Upper lobe of left lung (tissue), 6 donors: ENCODE measurements at regions not wholly inside any gene's neighbourhood (a gene's known extent, or its start where the extent isn't known, plus 50 kb on each side); places are given as distances from the start of the nearest gene placed in this dataset.

Experiments
- ATAC-seq, 2 donors: fragments of 200-7000 bp; cut with Tn5 transposase; one replicate each; pipeline ENCODE4 v1.9.1; 2022; ENCODE audit warnings: mild to moderate bottlenecking in 2 of 2, moderate library complexity in 2 of 2; ENCODE audit not compliant: low FRiP score in 2 of 2
- DNase-seq, 2 donors: peaks; one replicate each; pipeline ENCODE4 v3.0.0-alpha.2; 2019 to 2020
- H3K27ac ChIP-seq, 4 donors: fragments of 200-600 bp; sonication (generic); one replicate each; pipeline ENCODE4 v1.5.1; 2016 to 2019
- H3K27me3 ChIP-seq, 4 donors: fragments of 200-600 bp; sonication (generic); one replicate each; pipeline ENCODE4 v1.5.1; 2017 to 2019
- H3K36me3 ChIP-seq, 4 donors: fragments of 200-600 bp; sonication (generic); one replicate each; pipeline ENCODE4 v1.5.1; 2016 to 2019
- H3K4me1 ChIP-seq, 4 donors: fragments of 200-600 bp; sonication (generic); one replicate each; pipeline ENCODE4 v1.5.1; 2018 to 2019
- H3K4me3 ChIP-seq, 4 donors: fragments of 200-600 bp; sonication (generic); one replicate each; pipeline ENCODE4 v1.5.1; 2017 to 2019; ENCODE audit warnings: mild to moderate bottlenecking in 2 of 4, moderate library complexity in 1 of 4
- H3K9me3 ChIP-seq, 4 donors: fragments of 200-600 bp; sonication (generic); one replicate each; pipeline ENCODE4 v1.5.1; 2018 to 2019
- CTCF ChIP-seq, 6 experiments: fragments of 450-650 bp in 4 of 6; fragments of 200-600 bp in 2 of 6; sonication (generic) in 2 of 6; IDR thresholded peaks; one replicate each; pipeline ENCODE4 v1.5.1; 2016 to 2019; ENCODE audit warnings: antibody characterized with exemption in 6 of 6
- EP300 ChIP-seq, 4 donors: sonication (generic); formaldehyde crosslinking; IDR thresholded peaks; one replicate each; pipeline ENCODE4 v1.5.1; 2017; ENCODE audit warnings: antibody characterized with exemption in 4 of 4, control low read depth in 2 of 4
- POLR2A ChIP-seq, 4 donors: fragments of 450-650 bp; IDR thresholded peaks; one replicate each; pipeline ENCODE4 v1.5.1; 2016 to 2017; ENCODE audit warnings: antibody characterized with exemption in 4 of 4, mild to moderate bottlenecking in 2 of 4
- POLR2AphosphoS5 ChIP-seq, 2 donors: sonication (generic); formaldehyde crosslinking; IDR thresholded peaks; one replicate each; pipeline ENCODE4 v1.5.1; 2017; ENCODE audit warnings: antibody characterized with exemption in 2 of 2
- WGBS, 2 donors: methylation state at CpG; one replicate each; pipeline ENCODE4 v1.1.5; 2017 to 2018; 5-methylcytosine and 5-hydroxymethylcytosine counted together
- donor health status: DM: no; HTN: no; CAD: no; lungs with moderate emphysema.
- donor health status: DM: no; HTN: yes; CAD: no; lungs with severe emphysema.

- DNase-seq, result no peak
- no peaks in the 10 kb centered on the region for H3K4me1 ChIP-seq
- no peaks in the 10 kb centered on the region for H3K36me3 ChIP-seq
- no peaks in the 10 kb centered on the region for H3K9me3 ChIP-seq
- H3K4me3 ChIP-seq, result no peak overlapping the region
- WGBS, 2 donors, result 89 to 94% methylated on average over 10 to 13 of the region's 13 CpGs
- ATAC-seq, result no peak
- H3K27me3 ChIP-seq, result no peaks in the 10 kb centered on the region
- TF ChIP-seq EP300 (IDR thresholded peaks at IDR 0.05) (no peak), CTCF (IDR thresholded peaks at IDR 0.05) (no peak), POLR2AphosphoS5 (IDR thresholded peaks at IDR 0.05) (no peak), POLR2A (IDR thresholded peaks at IDR 0.05) (no peak)
- no peak overlapping the region for H3K27ac ChIP-seq
Measured at GRCh38 chr11:32005786-32006416, 85.0 kb upstream of the RCN1 start.

GRCh38 chr11:32003335-32003734, 87.5 kb upstream of the RCN1 start:
- no peaks in the 10 kb centered on the region for H3K9me3 ChIP-seq
- H3K27ac ChIP-seq, result no peak overlapping the region
- DNase-seq (peak in 1 of 2 donors; percentile 20), ATAC-seq (no peak)
- no peak overlapping the region for H3K4me3 ChIP-seq
- WGBS, 2 donors, result 70 to 79% methylated on average over 6 to 9 of the region's 9 CpGs
- no peaks in the 10 kb centered on the region for H3K4me1 ChIP-seq
- TF ChIP-seq CTCF (IDR thresholded peaks at IDR 0.05) (no peak), POLR2AphosphoS5 (IDR thresholded peaks at IDR 0.05) (no peak), EP300 (IDR thresholded peaks at IDR 0.05) (no peak), POLR2A (IDR thresholded peaks at IDR 0.05) (no peak)
- H3K36me3 ChIP-seq, result no peaks in the 10 kb centered on the region
- H3K27me3 ChIP-seq, result no peaks in the 10 kb centered on the region

- DNase-seq, result no peak
- no peaks in the 10 kb centered on the region for H3K9me3 ChIP-seq
- WGBS, 2 donors, result 34 to 63% methylated on average over 2 of the region's 2 CpGs
- H3K4me3 ChIP-seq, result no peak overlapping the region
- TF ChIP-seq POLR2AphosphoS5 (IDR thresholded peaks at IDR 0.05) (no peak), POLR2A (IDR thresholded peaks at IDR 0.05) (no peak), CTCF (IDR thresholded peaks at IDR 0.05) (no peak), EP300 (IDR thresholded peaks at IDR 0.05) (no peak)
- no peak overlapping the region for H3K27ac ChIP-seq
- no peaks in the 10 kb centered on the region for H3K36me3 ChIP-seq
- H3K4me1 ChIP-seq, result no peaks in the 10 kb centered on the region
- no peak for ATAC-seq
- no peaks in the 10 kb centered on the region for H3K27me3 ChIP-seq
Measured at GRCh38 chr11:32002311-32002710, 88.6 kb upstream of the RCN1 start.

- DNase-seq, result no peak
- no peaks in the 10 kb centered on the region for H3K9me3 ChIP-seq
- H3K27ac ChIP-seq, result no peak overlapping the region
- H3K4me3 ChIP-seq, result no peak overlapping the region
- H3K4me1 ChIP-seq, result no peaks in the 10 kb centered on the region
- no peaks in the 10 kb centered on the region for H3K27me3 ChIP-seq
- ATAC-seq, result no peak
- 63 to 76% methylated on average over 2 of the region's 2 CpGs for WGBS, 2 donors
- no peak for TF ChIP-seq EP300 (IDR thresholded peaks at IDR 0.05)
- TF ChIP-seq POLR2A (IDR thresholded peaks at IDR 0.05), result no peak
- TF ChIP-seq POLR2AphosphoS5 (IDR thresholded peaks at IDR 0.05), result no peak
- TF ChIP-seq CTCF (IDR thresholded peaks at IDR 0.05), result no peak
- H3K36me3 ChIP-seq, result no peaks in the 10 kb centered on the region
Measured at GRCh38 chr11:31997955-31998354, 92.9 kb upstream of the RCN1 start.
